OCI-M1 (cell line): ENCODE measurements at regions not wholly inside any gene's neighbourhood (a gene's known extent, or its start where the extent isn't known, plus 50 kb on each side); places are given as distances from the start of the nearest gene placed in this dataset.
"Not testable (repeated sequence)": the region's sequence is repeated elsewhere in the genome, so short reads cannot be mapped to it uniquely, and the experiment has no call there.

Experiments used
- DNase-seq: peaks from one replicate; lab custom pipeline; 2025; lab: John Stamatoyannopoulos, UW

- DNase-seq, result peak; percentile 3
These were observed 65.9 kb downstream of the PABPC5 start for GRCh38 chrX:91500499-91500898.

- not testable (repeated sequence) for DNase-seq
These were observed 95.6 kb downstream of the PABPC5 start for GRCh38 chrX:91530209-91530608.

- DNase-seq, result not testable (repeated sequence)
These were observed 128.5 kb downstream of the PABPC5 start for GRCh38 chrX:91563127-91563526.
